Glutamatergic neuron (in vitro differentiated cells): ENCODE measurements at regions not wholly inside any gene's neighbourhood (a gene's known extent, or its start where the extent isn't known, plus 50 kb on each side); places are given as distances from the start of the nearest gene placed in this dataset.

Experiments
- DNase-seq: peaks from one replicate; pipeline ENCODE4 v3.0.0; 2022
- H3K27ac Mint-ChIP-seq: one replicate; pipeline ENCODE4 v1.8.0; 2020; ENCODE audit warnings: mild to moderate bottlenecking, mixed read lengths, inconsistent platforms; ENCODE audit not compliant: unreplicated experiment
- H3K27me3 Mint-ChIP-seq: one replicate; pipeline ENCODE4 v1.8.0; 2020; ENCODE audit warnings: mild to moderate bottlenecking, moderate library complexity, mixed read lengths, inconsistent platforms; ENCODE audit not compliant: unreplicated experiment
- H3K36me3 Mint-ChIP-seq: one replicate; pipeline ENCODE4 v1.8.0; 2020; ENCODE audit warnings: mild to moderate bottlenecking, mixed read lengths, inconsistent platforms; ENCODE audit not compliant: unreplicated experiment
- H3K4me1 Mint-ChIP-seq: one replicate; pipeline ENCODE4 v1.8.0; 2020; ENCODE audit warnings: mild to moderate bottlenecking, low read depth, mixed read lengths, inconsistent platforms; ENCODE audit not compliant: unreplicated experiment
- H3K4me3 Mint-ChIP-seq: one replicate; pipeline ENCODE4 v1.8.0; 2020; ENCODE audit warnings: mild to moderate bottlenecking, mixed read lengths, inconsistent platforms; ENCODE audit not compliant: unreplicated experiment
- H3K9me3 Mint-ChIP-seq: one replicate; pipeline ENCODE4 v1.8.0; 2020; ENCODE audit warnings: mild to moderate bottlenecking, moderate library complexity, mixed read lengths, inconsistent platforms; ENCODE audit not compliant: unreplicated experiment
- TF ChIP-seq, protein P1 (sequence below): fragments of 200-600 bp; sonication (generic); IDR thresholded peaks from one replicate; pipeline ENCODE4 v1.5.0; 2021; ENCODE audit not compliant: partially characterized antibody, unreplicated experiment

- TF ChIP-seq, protein P1, sequence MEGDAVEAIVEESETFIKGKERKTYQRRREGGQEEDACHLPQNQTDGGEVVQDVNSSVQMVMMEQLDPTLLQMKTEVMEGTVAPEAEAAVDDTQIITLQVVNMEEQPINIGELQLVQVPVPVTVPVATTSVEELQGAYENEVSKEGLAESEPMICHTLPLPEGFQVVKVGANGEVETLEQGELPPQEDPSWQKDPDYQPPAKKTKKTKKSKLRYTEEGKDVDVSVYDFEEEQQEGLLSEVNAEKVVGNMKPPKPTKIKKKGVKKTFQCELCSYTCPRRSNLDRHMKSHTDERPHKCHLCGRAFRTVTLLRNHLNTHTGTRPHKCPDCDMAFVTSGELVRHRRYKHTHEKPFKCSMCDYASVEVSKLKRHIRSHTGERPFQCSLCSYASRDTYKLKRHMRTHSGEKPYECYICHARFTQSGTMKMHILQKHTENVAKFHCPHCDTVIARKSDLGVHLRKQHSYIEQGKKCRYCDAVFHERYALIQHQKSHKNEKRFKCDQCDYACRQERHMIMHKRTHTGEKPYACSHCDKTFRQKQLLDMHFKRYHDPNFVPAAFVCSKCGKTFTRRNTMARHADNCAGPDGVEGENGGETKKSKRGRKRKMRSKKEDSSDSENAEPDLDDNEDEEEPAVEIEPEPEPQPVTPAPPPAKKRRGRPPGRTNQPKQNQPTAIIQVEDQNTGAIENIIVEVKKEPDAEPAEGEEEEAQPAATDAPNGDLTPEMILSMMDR = no peak
- Mint-ChIP-seq H3K27me3 (peaks cover 3% of the 10 kb centered on the region), H3K9me3 (peaks cover 12% of the 10 kb centered on the region), H3K4me1 (no peaks in the 10 kb centered on the region), H3K36me3 (peaks cover 33% of the 10 kb centered on the region), H3K27ac (no peak overlapping the region), H3K4me3 (no peak overlapping the region)
- DNase-seq = no peak
Measured at GRCh38 chr13:50535050-50535449, 308.4 kb downstream of the DLEU7 start.

GRCh38 chr13:50537029-50537428 lies 306.5 kb downstream of the DLEU7 start:
- no peak overlapping the region for H3K27ac Mint-ChIP-seq
- peaks cover 12% of the 10 kb centered on the region for H3K9me3 Mint-ChIP-seq
- peaks cover 3% of the 10 kb centered on the region for H3K27me3 Mint-ChIP-seq
- no peak for DNase-seq
- H3K36me3 Mint-ChIP-seq = peaks cover 36% of the 10 kb centered on the region
- no peak overlapping the region for H3K4me3 Mint-ChIP-seq
- no peaks in the 10 kb centered on the region for H3K4me1 Mint-ChIP-seq
- TF ChIP-seq, protein P1 = no peak

GRCh38 chr13:50539791-50540530 lies 303.5 kb downstream of the DLEU7 start:
- Mint-ChIP-seq H3K36me3 (peaks cover 30% of the 10 kb centered on the region), H3K9me3 (peaks cover 12% of the 10 kb centered on the region), H3K27ac (no peak overlapping the region), H3K4me3 (no peak overlapping the region), H3K27me3 (peaks cover 3% of the 10 kb centered on the region), H3K4me1 (no peaks in the 10 kb centered on the region)
- TF ChIP-seq, protein P1 = no peak
- no peak for DNase-seq

- Mint-ChIP-seq H3K27ac (no peak overlapping the region), H3K36me3 (peaks cover 16% of the 10 kb centered on the region), H3K9me3 (peaks cover 7% of the 10 kb centered on the region), H3K4me1 (no peaks in the 10 kb centered on the region), H3K4me3 (no peak overlapping the region), H3K27me3 (peaks cover 1% of the 10 kb centered on the region)
- TF ChIP-seq, protein P1 = no peak
- DNase-seq = no peak
Measured at GRCh38 chr13:50543141-50543540, 300.4 kb downstream of the DLEU7 start.

DNA sequence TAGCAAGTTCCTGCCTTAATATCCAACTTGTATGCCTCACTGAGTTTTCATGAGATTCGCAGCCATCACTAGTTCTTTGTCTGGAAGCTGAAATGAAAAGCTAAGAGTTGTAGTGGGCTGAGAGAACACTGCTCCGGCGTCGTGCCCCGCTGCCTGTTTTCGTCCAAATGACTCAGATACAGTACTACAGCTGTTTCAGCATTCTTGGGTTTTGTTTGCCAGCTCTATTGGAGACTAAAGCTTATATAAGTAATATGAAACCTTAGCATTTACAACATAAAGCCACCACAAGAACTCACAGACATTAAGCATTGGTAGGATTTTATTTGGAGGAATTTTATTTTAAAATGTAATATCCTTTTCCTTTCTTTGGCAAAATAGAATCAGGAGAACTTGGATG lies 299.7 kb downstream of the DLEU7 start:
- no peak for DNase-seq
- no peak overlapping the region for H3K4me3 Mint-ChIP-seq
- TF ChIP-seq, protein P1 = no peak
- peaks cover 9% of the 10 kb centered on the region for H3K36me3 Mint-ChIP-seq
- H3K27me3 Mint-ChIP-seq = peaks cover 1% of the 10 kb centered on the region
- peaks cover 4% of the 10 kb centered on the region for H3K9me3 Mint-ChIP-seq
- H3K27ac Mint-ChIP-seq = no peak overlapping the region
- H3K4me1 Mint-ChIP-seq = no peaks in the 10 kb centered on the region
